Transverse colon (tissue), 3 donors: ENCODE measurements at regions not wholly inside any gene's neighbourhood (a gene's known extent, or its start where the extent isn't known, plus 50 kb on each side); places are given as distances from the start of the nearest gene placed in this dataset.

Experiments
- POLR2A ChIP-seq: fragments of 450-650 bp; IDR thresholded peaks from one replicate; pipeline ENCODE4 v1.6.1; 2016; ENCODE audit warnings: antibody characterized with exemption, mild to moderate bottlenecking, moderate library complexity
- TF ChIP-seq, protein P1 (sequence below), 5 experiments: fragments of 200-600 bp in 3 of 5; fragments of 450-650 bp in 2 of 5; sonication (generic) in 3 of 5; IDR thresholded peaks; 1 replicate in 2 of 5; 2 replicates in 3 of 5; pipeline ENCODE4 v1.5.1; 2016 to 2017; ENCODE audit warnings: antibody characterized with exemption in 5 of 5, inconsistent platforms in 3 of 5, mild to moderate bottlenecking in 2 of 5, moderate library complexity in 1 of 5

DNA sequence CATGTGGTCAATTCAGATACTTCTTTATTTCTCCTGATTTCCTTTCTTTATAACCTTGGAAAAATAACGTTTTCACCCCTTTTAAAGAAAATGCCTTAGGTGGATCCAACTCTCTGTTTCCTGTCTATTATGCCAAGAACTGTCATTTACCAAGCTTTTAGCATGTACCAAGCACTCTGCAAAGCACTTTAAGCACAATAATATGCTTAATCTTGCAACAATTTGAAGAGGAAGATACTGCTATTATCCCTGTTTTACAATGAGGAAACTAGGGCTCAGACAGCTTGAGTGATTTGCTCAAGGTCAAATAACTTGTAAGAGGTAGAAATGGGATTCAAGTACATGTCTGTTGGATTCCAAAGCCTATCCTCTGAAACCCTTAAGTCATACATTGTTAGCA is 224.8 kb upstream of the IL12B start:
- TF ChIP-seq, protein P1, sequence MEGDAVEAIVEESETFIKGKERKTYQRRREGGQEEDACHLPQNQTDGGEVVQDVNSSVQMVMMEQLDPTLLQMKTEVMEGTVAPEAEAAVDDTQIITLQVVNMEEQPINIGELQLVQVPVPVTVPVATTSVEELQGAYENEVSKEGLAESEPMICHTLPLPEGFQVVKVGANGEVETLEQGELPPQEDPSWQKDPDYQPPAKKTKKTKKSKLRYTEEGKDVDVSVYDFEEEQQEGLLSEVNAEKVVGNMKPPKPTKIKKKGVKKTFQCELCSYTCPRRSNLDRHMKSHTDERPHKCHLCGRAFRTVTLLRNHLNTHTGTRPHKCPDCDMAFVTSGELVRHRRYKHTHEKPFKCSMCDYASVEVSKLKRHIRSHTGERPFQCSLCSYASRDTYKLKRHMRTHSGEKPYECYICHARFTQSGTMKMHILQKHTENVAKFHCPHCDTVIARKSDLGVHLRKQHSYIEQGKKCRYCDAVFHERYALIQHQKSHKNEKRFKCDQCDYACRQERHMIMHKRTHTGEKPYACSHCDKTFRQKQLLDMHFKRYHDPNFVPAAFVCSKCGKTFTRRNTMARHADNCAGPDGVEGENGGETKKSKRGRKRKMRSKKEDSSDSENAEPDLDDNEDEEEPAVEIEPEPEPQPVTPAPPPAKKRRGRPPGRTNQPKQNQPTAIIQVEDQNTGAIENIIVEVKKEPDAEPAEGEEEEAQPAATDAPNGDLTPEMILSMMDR (IDR thresholded peaks at IDR 0.05), result no peak
- TF ChIP-seq POLR2A, result no peak
